Activated CD4-positive, CD25-positive, alpha-beta regulatory T cell (primary cell): ENCODE measurements at regions not wholly inside any gene's neighbourhood (a gene's known extent, or its start where the extent isn't known, plus 50 kb on each side); places are given as distances from the start of the nearest gene placed in this dataset.

Source experiments
- DNase-seq, 4 experiments: peaks; one replicate each; lab custom pipeline; 2025; lab: John Stamatoyannopoulos, UW

DNA sequence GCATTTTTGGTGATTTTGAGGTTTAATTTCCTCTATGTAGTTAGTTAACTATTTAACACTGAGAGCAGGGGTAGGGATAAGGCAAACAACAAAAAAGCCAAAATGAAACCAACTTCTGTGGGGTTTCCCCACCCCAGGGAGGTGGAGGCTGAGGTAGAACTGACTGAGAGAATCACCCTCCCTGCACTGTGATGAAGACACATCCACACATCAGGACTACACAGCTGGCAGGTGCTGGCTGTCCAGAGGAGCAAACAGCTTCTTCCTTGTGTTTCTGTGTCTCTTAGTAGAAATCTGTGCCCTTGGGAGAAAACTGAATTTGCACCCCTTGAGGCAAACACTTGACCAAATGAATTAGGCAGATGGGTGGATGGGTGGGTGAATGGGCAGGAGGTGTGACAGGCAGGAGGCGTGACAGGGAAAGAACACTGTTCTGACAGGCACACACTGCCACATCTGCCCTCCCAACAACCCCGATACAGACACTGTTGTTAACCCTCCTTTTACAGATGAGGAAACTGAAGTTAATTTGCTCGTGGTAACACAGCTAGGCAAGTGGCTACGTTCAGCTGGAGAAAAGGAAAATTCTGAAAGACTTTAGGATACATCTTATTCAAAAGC, 62.9 kb upstream of the AMZ2 start:
- no peak for DNase-seq

DNA sequence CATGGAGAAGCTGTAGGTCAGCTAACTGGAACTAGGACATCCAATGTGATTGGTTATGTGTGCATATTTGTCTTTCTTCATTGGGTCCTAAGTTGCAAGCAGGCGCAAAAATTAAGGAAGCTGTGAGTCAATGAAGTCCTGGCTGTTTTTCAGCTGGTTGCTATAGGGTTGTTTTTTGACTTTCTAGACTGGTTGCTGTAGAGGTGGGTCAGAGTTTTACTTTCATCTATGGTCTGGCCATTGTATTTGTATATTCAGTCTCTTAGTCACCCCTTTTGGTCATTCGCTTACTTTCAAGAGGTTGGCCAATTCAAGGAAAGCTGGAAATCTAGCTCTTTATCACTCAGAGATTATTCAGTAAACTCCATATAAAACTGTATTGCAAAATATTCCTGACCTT, 62.0 kb upstream of the AMZ2 start:
- no peak for DNase-seq

DNA sequence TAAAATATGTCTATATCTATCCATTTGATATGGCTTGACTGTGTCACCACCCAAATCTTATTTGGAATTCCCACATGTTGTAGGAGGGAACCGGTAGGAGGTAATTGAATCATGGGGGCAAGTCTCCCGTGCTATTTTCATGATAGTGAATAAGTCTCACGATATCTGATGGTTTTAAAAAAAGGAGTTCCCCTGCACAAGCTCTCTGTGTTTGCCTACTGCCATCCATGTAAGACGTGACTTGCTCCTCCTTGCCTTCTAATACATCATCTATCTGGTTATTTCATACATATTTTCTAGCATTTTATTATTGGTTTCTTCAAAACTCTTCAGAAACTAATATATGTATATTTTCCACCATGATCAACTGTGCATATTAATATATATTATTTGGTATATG, 57.3 kb upstream of the AMZ2 start:
- DNase-seq = no peak

DNA sequence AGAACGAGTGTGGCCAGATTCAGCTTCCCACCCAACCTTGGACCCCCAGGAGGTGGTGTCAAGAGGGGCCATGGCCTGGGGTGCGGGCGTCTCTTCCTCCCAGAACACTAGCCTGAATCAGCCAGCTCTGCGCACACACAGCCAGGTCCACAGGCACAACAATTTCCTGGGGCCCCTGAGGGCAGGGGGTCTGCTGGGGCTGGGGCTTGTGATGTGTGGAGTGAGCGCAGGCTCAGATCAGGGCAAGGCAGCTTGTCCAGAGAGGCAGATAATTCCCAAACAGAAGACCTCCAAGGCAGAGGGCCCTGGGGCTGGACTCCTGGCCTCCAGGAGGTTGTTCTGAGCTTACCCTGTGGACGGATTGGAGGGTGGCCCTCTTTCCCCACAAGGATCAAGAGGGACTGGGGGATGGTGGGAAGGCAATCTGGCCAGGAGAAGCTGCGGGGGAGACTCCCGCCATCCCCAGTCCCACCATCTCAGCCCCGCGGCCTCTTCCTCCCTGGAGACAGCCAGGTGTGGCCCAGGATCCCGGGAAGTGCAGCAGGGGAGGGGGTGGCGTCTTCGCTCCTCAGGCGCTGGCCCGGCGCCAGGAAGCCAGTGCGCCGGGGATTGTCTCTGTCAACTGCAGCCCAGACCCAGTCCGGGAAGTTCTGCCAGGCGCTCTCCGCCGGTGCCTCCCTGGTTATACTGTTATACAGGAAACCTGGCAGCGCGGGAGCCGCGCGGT, 52.0 kb upstream of the AMZ2 start:
- no peak for DNase-seq

DNA sequence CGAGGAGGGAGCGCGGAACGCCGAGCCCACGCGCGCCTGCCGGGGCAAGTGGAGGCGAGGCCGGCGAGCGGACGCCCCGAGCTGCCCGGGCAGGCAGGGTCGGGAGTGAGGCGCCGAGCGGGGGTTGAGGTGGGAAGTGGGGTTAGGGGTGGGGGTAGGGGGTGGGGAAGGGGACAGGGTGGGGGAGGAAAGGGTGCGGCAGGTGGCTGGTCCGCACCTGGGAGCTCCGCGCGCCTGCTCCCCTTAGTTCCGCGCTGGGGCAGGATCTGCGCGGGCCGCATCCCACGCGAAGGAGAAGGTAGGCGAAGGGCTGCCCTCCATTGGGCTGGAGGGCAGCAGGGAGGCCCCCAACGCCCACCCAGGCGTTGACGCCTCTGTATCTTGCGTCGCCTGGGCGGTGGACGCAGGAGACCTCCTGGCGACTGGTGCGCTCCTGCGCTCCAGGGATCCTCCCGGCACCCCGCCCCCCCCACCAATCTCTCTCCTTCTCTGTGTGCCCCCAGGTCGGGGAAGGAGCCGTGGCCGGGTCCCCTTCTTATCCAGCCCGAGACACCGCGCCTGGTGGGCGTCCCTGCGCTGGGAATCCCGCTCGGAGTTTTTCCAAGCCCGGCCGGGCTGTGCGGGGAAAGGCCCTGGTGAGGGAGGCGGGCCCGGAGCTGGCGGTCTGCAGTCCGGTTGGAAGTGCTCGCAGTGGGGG, 51.3 kb upstream of the AMZ2 start:
- no peak for DNase-seq

DNA sequence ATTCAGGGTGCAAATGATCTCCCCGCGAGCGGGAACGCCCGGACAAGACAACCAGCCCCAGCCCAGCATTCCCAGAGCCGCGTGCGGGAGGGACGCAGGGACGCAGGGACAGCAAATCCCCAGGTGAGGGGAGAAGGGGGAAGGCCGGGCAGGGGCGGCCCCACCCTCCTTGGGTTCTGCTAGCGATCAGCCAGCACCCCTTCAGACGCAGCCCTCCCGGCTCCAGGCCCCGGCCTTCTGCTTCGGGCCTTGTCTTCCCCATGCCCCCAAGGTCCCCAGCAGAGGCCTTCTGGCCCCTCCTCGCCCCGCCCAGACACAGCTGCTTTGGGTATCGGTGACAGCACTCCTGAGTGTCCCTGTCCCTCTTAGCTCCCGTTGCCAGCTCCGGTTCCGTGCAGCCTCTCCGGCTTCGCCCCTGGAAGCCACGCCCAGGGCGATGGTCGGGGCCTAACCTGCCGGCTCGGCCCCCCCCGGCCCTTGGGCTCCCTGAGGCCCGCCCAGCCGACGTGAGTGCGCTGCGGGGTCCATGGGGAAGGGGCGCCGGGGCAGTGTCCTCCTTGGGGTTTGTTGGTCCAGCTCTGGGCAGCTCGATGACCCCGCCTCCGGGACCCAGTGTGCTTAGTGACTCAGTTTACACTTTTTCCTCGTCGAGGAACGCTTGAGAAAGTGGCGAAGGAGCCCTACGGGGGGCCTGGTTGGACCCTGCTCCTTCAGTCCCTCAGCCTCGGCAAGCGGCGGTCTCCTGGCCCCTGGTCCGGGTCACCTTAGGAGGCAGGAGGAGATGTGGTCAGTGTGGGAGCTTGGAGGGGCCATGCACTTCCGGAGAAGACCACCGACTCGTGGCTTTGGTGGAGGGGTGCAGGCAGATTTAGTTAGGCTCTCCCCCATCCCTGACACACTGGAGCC, 50.5 kb upstream of the AMZ2 start:
- DNase-seq = no peak

DNA sequence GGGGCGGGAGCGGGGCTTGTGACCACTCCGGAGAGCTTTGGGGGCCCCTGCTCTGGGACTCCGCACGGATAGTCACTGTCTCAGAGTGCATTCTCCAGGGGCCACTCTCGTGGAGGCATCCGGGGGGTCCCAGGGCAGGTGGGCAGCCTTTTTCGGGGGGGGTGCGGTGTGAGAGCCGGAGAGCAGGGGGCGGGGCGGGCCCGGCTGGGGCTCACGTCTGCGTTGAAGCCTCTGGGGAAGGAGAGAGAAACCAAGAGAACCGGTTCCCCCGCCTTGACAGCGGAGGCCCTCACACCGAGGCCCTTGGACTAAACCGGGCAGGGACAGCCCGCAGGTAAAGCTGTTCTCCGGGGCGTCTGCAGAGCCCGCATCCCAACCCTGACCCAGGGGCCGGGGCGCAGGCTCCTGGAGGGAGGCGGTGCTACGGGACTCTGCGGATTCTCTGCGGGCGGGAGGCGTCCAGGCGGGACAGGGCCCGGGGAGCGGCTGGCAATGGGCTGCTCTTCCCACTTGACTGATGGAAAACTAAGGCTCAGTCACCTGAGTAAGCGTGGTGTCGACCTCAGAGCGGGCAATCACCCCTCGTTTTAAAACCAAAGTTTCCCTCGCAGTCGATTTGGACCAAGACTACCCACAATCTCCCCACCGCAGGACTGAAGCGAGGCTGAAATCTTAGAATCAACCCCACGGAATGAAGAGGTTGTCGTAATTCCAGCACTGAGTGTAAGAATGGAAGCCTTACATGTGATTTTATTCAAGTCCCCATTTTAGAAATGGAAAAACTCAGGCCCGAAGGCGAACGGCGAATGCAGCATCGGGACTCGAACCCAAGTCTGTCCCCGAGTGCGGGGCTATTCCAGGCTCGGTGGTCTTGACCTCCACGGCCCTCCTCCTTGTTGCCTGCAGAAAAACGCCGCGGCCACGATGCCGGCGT, 49.6 kb upstream of the AMZ2 start:
- no peak for DNase-seq
